ENCODE measurements at regions not wholly inside any gene's neighbourhood (a gene's known extent, or its start where the extent isn't known, plus 50 kb on each side); places are given as distances from the start of the nearest gene placed in this dataset.

- Histone ChIP-seq H3K9me3 (ENCODE audit: control insufficient read depth in 2 of 2, low read length in 2 of 2) (no peaks in the 10 kb centered on the region), H3K4me3 (ENCODE audit: low read length in 2 of 2) (no peak overlapping the region), H3K36me3 (ENCODE audit: control insufficient read depth in 2 of 2, insufficient read depth in 2 of 2, low read length in 2 of 2) (no peaks in the 10 kb centered on the region), H3K9ac (ENCODE audit: low read length in 2 of 2) (no peak overlapping the region), H3K4me1 (ENCODE audit: control insufficient read depth, insufficient read depth, low read length) (peaks cover 41% of the 10 kb centered on the region), H3K27ac (ENCODE audit: low read length) (peak overlapping the region; percentile 47), H3K27me3 (ENCODE audit: control insufficient read depth in 1 of 2, insufficient read depth in 2 of 2, low read length in 2 of 2) (no peaks in the 10 kb centered on the region)
These were observed 366.9 kb upstream of the SLC14A2 start for GRCh38 chr18:45248240-45248903.

GRCh38 chr18:45249246-45249661, 366.0 kb upstream of the SLC14A2 start:
- Histone ChIP-seq H3K27ac (ENCODE audit: low read length) (peak overlapping the region; percentile 46), H3K27me3 (ENCODE audit: control insufficient read depth in 1 of 2, insufficient read depth in 2 of 2, low read length in 2 of 2) (no peaks in the 10 kb centered on the region), H3K9ac (ENCODE audit: low read length in 2 of 2) (no peak overlapping the region)

GRCh38 chr18:45250479-45250878, 364.8 kb upstream of the SLC14A2 start:
- Histone ChIP-seq H3K36me3 (ENCODE audit: control insufficient read depth in 2 of 2, insufficient read depth in 2 of 2, low read length in 2 of 2) (no peaks in the 10 kb centered on the region), H3K4me1 (ENCODE audit: control insufficient read depth, insufficient read depth, low read length) (peaks cover 52% of the 10 kb centered on the region), H3K27ac (ENCODE audit: low read length) (no peak overlapping the region), H3K27me3 (ENCODE audit: control insufficient read depth in 1 of 2, insufficient read depth in 2 of 2, low read length in 2 of 2) (no peaks in the 10 kb centered on the region), H3K4me3 (ENCODE audit: low read length in 2 of 2) (no peak overlapping the region), H3K9ac (ENCODE audit: low read length in 2 of 2) (no peak overlapping the region), H3K9me3 (ENCODE audit: control insufficient read depth in 2 of 2, low read length in 2 of 2) (no peaks in the 10 kb centered on the region)

More at GRCh38 chr18:45249246-45249661, 366.0 kb upstream of the SLC14A2 start:
- Histone ChIP-seq H3K9me3 (ENCODE audit: control insufficient read depth in 2 of 2, low read length in 2 of 2) (no peaks in the 10 kb centered on the region), H3K4me1 (ENCODE audit: control insufficient read depth, insufficient read depth, low read length) (peaks cover 44% of the 10 kb centered on the region), H3K4me3 (ENCODE audit: low read length in 2 of 2) (no peak overlapping the region), H3K36me3 (ENCODE audit: control insufficient read depth in 2 of 2, insufficient read depth in 2 of 2, low read length in 2 of 2) (no peaks in the 10 kb centered on the region)

GRCh38 chr18:45251236-45251635, 364.0 kb upstream of the SLC14A2 start:
- H3K9me3 ChIP-seq (ENCODE audit: control insufficient read depth in 2 of 2, low read length in 2 of 2): no peaks in the 10 kb centered on the region
- H3K4me3 ChIP-seq (ENCODE audit: low read length in 2 of 2): no peak overlapping the region
- H3K27me3 ChIP-seq (ENCODE audit: control insufficient read depth in 1 of 2, insufficient read depth in 2 of 2, low read length in 2 of 2): no peaks in the 10 kb centered on the region
- no peaks in the 10 kb centered on the region for H3K36me3 ChIP-seq (ENCODE audit: control insufficient read depth in 2 of 2, insufficient read depth in 2 of 2, low read length in 2 of 2)
- peaks cover 58% of the 10 kb centered on the region for H3K4me1 ChIP-seq (ENCODE audit: control insufficient read depth, insufficient read depth, low read length)
- no peak overlapping the region for H3K9ac ChIP-seq (ENCODE audit: low read length in 2 of 2)
- H3K27ac ChIP-seq (ENCODE audit: low read length): no peak overlapping the region

GRCh38 chr18:45252474-45252873, 362.8 kb upstream of the SLC14A2 start:
- Histone ChIP-seq H3K9me3 (ENCODE audit: control insufficient read depth in 2 of 2, low read length in 2 of 2) (no peaks in the 10 kb centered on the region), H3K9ac (ENCODE audit: low read length in 2 of 2) (no peak overlapping the region), H3K27ac (ENCODE audit: low read length) (no peak overlapping the region), H3K4me3 (ENCODE audit: low read length in 2 of 2) (no peak overlapping the region), H3K4me1 (ENCODE audit: control insufficient read depth, insufficient read depth, low read length) (peaks cover 58% of the 10 kb centered on the region), H3K27me3 (ENCODE audit: control insufficient read depth in 1 of 2, insufficient read depth in 2 of 2, low read length in 2 of 2) (no peaks in the 10 kb centered on the region), H3K36me3 (ENCODE audit: control insufficient read depth in 2 of 2, insufficient read depth in 2 of 2, low read length in 2 of 2) (no peaks in the 10 kb centered on the region)

GRCh38 chr18:45253056-45253565, 362.2 kb upstream of the SLC14A2 start:
- Histone ChIP-seq H3K9me3 (ENCODE audit: control insufficient read depth in 2 of 2, low read length in 2 of 2) (no peaks in the 10 kb centered on the region), H3K4me1 (ENCODE audit: control insufficient read depth, insufficient read depth, low read length) (peaks cover 53% of the 10 kb centered on the region), H3K4me3 (ENCODE audit: low read length in 2 of 2) (no peak overlapping the region), H3K9ac (ENCODE audit: low read length in 2 of 2) (no peak overlapping the region), H3K27me3 (ENCODE audit: control insufficient read depth in 1 of 2, insufficient read depth in 2 of 2, low read length in 2 of 2) (no peaks in the 10 kb centered on the region), H3K27ac (ENCODE audit: low read length) (no peak overlapping the region), H3K36me3 (ENCODE audit: control insufficient read depth in 2 of 2, insufficient read depth in 2 of 2, low read length in 2 of 2) (no peaks in the 10 kb centered on the region)

GRCh38 chr18:45253973-45254708, 361.1 kb upstream of the SLC14A2 start:
- Histone ChIP-seq H3K36me3 (ENCODE audit: control insufficient read depth in 2 of 2, insufficient read depth in 2 of 2, low read length in 2 of 2) (no peaks in the 10 kb centered on the region), H3K27ac (ENCODE audit: low read length) (no peak overlapping the region), H3K27me3 (ENCODE audit: control insufficient read depth in 1 of 2, insufficient read depth in 2 of 2, low read length in 2 of 2) (no peaks in the 10 kb centered on the region), H3K4me3 (ENCODE audit: low read length in 2 of 2) (no peak overlapping the region), H3K4me1 (ENCODE audit: control insufficient read depth, insufficient read depth, low read length) (peaks cover 44% of the 10 kb centered on the region), H3K9me3 (ENCODE audit: control insufficient read depth in 2 of 2, low read length in 2 of 2) (no peaks in the 10 kb centered on the region), H3K9ac (ENCODE audit: low read length in 2 of 2) (no peak overlapping the region)

- Histone ChIP-seq H3K27ac (ENCODE audit: low read length) (no peak overlapping the region), H3K36me3 (ENCODE audit: control insufficient read depth in 2 of 2, insufficient read depth in 2 of 2, low read length in 2 of 2) (no peaks in the 10 kb centered on the region), H3K27me3 (ENCODE audit: control insufficient read depth in 1 of 2, insufficient read depth in 2 of 2, low read length in 2 of 2) (no peaks in the 10 kb centered on the region), H3K9ac (ENCODE audit: low read length in 2 of 2) (no peak overlapping the region), H3K4me3 (ENCODE audit: low read length in 2 of 2) (peak overlapping the region in 1 of 2 donors; percentile 15), H3K4me1 (ENCODE audit: control insufficient read depth, insufficient read depth, low read length) (peaks cover 39% of the 10 kb centered on the region), H3K9me3 (ENCODE audit: control insufficient read depth in 2 of 2, low read length in 2 of 2) (no peaks in the 10 kb centered on the region)
These were observed 360.6 kb upstream of the SLC14A2 start for GRCh38 chr18:45254709-45255082.

- Histone ChIP-seq H3K4me1 (ENCODE audit: control insufficient read depth, insufficient read depth, low read length) (peaks cover 35% of the 10 kb centered on the region), H3K27me3 (ENCODE audit: control insufficient read depth in 1 of 2, insufficient read depth in 2 of 2, low read length in 2 of 2) (no peaks in the 10 kb centered on the region), H3K27ac (ENCODE audit: low read length) (no peak overlapping the region)
These were observed 359.9 kb upstream of the SLC14A2 start for GRCh38 chr18:45255197-45255890.

GRCh38 chr18:45260125-45260524, 355.2 kb upstream of the SLC14A2 start:
- Histone ChIP-seq H3K27ac (ENCODE audit: low read length) (no peak overlapping the region), H3K9me3 (ENCODE audit: control insufficient read depth in 2 of 2, low read length in 2 of 2) (no peaks in the 10 kb centered on the region), H3K4me1 (ENCODE audit: control insufficient read depth, insufficient read depth, low read length) (peaks cover 9% of the 10 kb centered on the region), H3K4me3 (ENCODE audit: low read length in 2 of 2) (no peak overlapping the region), H3K27me3 (ENCODE audit: control insufficient read depth in 1 of 2, insufficient read depth in 2 of 2, low read length in 2 of 2) (no peaks in the 10 kb centered on the region), H3K9ac (ENCODE audit: low read length in 2 of 2) (no peak overlapping the region), H3K36me3 (ENCODE audit: control insufficient read depth in 2 of 2, insufficient read depth in 2 of 2, low read length in 2 of 2) (no peaks in the 10 kb centered on the region)

More at GRCh38 chr18:45255197-45255890, 359.9 kb upstream of the SLC14A2 start:
- Histone ChIP-seq H3K9ac (ENCODE audit: low read length in 2 of 2) (no peak overlapping the region), H3K36me3 (ENCODE audit: control insufficient read depth in 2 of 2, insufficient read depth in 2 of 2, low read length in 2 of 2) (no peaks in the 10 kb centered on the region), H3K9me3 (ENCODE audit: control insufficient read depth in 2 of 2, low read length in 2 of 2) (no peaks in the 10 kb centered on the region), H3K4me3 (ENCODE audit: low read length in 2 of 2) (peak overlapping the region in 1 of 2 donors; percentile 29)

Measured in stomach smooth muscle (tissue), 2 donors.